ENCODE measurements at regions not wholly inside any gene's neighbourhood (a gene's known extent, or its start where the extent isn't known, plus 50 kb on each side); places are given as distances from the start of the nearest gene placed in this dataset.

DNA sequence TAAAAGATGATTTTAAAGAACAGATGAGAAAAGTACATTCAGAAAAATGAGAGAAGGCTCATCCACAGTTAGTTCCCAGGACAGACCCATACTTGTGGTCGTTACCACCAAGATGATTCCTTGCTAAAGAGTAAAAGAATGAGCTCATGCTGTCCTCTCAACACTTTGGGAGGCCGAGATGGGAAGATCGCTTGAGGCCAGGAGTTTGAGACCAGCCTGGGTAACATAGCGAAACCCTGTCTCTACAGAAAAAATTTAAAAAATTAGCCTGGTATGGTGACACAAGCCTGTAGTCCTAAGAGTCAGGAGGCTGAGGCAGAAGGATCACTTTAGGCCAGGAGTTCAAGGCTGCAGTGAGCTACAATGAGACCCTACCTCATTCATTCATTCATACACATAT lies 60.7 kb upstream of the CNEP1R1 start:
- Histone ChIP-seq H3K4me2 (no peak overlapping the region), H3K4me1 (ENCODE audit: insufficient read depth) (no peaks in the 10 kb centered on the region), H2AFZ (no peak overlapping the region), H3K27me3 (ENCODE audit: insufficient read depth) (no peaks in the 10 kb centered on the region), H3K36me3 (ENCODE audit: insufficient read depth) (no peaks in the 10 kb centered on the region), H3K9me2 (ENCODE audit: insufficient read depth) (no peaks in the 10 kb centered on the region), H3K79me2 (replicated peaks; ENCODE audit: insufficient read depth) (no peaks in the 10 kb centered on the region), H3K4me3 (no peak overlapping the region), H3F3A (replicated peaks; ENCODE audit: low read depth) (no peaks in the 10 kb centered on the region), H4K20me1 (replicated peaks; ENCODE audit: insufficient read depth) (no peaks in the 10 kb centered on the region), H3K27ac (ENCODE audit: low read depth) (no peak overlapping the region)
- H3K9me3 Mint-ChIP-seq, result no peaks in the 10 kb centered on the region
- no peak overlapping the region for H3K4me3 Mint-ChIP-seq
- H3K36me3 Mint-ChIP-seq (ENCODE audit: low read depth), result no peaks in the 10 kb centered on the region
- TF ChIP-seq ZNF114 (CRISPR knock-in tag; IDR thresholded peaks at IDR 0.05) (no peak), NANOG (IDR thresholded peaks at IDR 0.05; ENCODE audit: borderline replicate concordance) (no peak), STAT1 (IDR thresholded peaks at IDR 0.05; ENCODE audit: unreplicated experiment) (no peak), ZNF331 (CRISPR knock-in tag; IDR thresholded peaks at IDR 0.05; ENCODE audit: low read depth) (no peak), CREB1 (CRISPR knock-in tag; IDR thresholded peaks at IDR 0.05; ENCODE audit: low read depth) (no peak), EZH2 (IDR thresholded peaks at IDR 0.05; ENCODE audit: low read depth, unreplicated experiment) (no peak)
- TF ChIP-seq, protein P1, sequence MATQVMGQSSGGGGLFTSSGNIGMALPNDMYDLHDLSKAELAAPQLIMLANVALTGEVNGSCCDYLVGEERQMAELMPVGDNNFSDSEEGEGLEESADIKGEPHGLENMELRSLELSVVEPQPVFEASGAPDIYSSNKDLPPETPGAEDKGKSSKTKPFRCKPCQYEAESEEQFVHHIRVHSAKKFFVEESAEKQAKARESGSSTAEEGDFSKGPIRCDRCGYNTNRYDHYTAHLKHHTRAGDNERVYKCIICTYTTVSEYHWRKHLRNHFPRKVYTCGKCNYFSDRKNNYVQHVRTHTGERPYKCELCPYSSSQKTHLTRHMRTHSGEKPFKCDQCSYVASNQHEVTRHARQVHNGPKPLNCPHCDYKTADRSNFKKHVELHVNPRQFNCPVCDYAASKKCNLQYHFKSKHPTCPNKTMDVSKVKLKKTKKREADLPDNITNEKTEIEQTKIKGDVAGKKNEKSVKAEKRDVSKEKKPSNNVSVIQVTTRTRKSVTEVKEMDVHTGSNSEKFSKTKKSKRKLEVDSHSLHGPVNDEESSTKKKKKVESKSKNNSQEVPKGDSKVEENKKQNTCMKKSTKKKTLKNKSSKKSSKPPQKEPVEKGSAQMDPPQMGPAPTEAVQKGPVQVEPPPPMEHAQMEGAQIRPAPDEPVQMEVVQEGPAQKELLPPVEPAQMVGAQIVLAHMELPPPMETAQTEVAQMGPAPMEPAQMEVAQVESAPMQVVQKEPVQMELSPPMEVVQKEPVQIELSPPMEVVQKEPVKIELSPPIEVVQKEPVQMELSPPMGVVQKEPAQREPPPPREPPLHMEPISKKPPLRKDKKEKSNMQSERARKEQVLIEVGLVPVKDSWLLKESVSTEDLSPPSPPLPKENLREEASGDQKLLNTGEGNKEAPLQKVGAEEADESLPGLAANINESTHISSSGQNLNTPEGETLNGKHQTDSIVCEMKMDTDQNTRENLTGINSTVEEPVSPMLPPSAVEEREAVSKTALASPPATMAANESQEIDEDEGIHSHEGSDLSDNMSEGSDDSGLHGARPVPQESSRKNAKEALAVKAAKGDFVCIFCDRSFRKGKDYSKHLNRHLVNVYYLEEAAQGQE (IDR thresholded peaks at IDR 0.05; ENCODE audit: unreplicated experiment), result no peak
- TF ChIP-seq, protein P2, sequence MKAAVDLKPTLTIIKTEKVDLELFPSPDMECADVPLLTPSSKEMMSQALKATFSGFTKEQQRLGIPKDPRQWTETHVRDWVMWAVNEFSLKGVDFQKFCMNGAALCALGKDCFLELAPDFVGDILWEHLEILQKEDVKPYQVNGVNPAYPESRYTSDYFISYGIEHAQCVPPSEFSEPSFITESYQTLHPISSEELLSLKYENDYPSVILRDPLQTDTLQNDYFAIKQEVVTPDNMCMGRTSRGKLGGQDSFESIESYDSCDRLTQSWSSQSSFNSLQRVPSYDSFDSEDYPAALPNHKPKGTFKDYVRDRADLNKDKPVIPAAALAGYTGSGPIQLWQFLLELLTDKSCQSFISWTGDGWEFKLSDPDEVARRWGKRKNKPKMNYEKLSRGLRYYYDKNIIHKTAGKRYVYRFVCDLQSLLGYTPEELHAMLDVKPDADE (IDR thresholded peaks at IDR 0.05), result no peak
- peaks cover 1% of the 10 kb centered on the region for H3K27me3 Mint-ChIP-seq (ENCODE audit: insufficient read depth, low read depth, poor library complexity)
- no peak overlapping the region for H3K27ac Mint-ChIP-seq
- H3K4me1 Mint-ChIP-seq, result no peaks in the 10 kb centered on the region
- DNase-seq (ENCODE audit: low spot score) (no peak), ATAC-seq (no peak)

DNA sequence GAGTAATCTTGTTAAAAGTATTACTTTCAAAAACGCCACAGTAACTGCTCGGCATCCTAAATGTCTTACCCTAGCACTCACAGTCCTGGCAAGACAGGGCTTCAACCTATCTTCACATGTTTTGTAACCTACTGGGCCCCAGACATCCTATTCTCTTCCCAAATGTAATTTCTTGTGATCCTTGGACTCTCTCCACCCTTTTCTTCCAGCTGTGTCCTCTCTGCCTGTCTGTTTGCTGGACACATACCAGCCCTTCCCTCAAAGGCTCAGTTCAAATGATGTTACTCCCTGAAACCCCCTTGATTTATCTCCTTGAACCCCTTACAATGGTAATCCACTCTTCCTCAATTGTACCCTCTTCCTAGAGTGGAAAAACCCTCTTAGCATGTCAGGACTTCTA lies 60.1 kb upstream of the CNEP1R1 start:
- Mint-ChIP-seq H3K36me3 (ENCODE audit: low read depth) (no peaks in the 10 kb centered on the region), H3K4me1 (peaks cover 2% of the 10 kb centered on the region; the same call in 1 of the 3 replicates), H3K27me3 (ENCODE audit: insufficient read depth, low read depth, poor library complexity) (peaks cover 1% of the 10 kb centered on the region), H3K4me3 (no peak overlapping the region), H3K9me3 (no peaks in the 10 kb centered on the region), H3K27ac (no peak overlapping the region)
- Histone ChIP-seq H3K27ac (ENCODE audit: low read depth) (no peak overlapping the region), H3K36me3 (ENCODE audit: insufficient read depth) (no peaks in the 10 kb centered on the region), H4K20me1 (replicated peaks; ENCODE audit: insufficient read depth) (no peaks in the 10 kb centered on the region), H3F3A (replicated peaks; ENCODE audit: low read depth) (no peaks in the 10 kb centered on the region), H3K9me2 (ENCODE audit: insufficient read depth) (no peaks in the 10 kb centered on the region), H3K27me3 (ENCODE audit: insufficient read depth) (no peaks in the 10 kb centered on the region), H2AFZ (no peak overlapping the region), H3K4me2 (no peak overlapping the region), H3K79me2 (replicated peaks; ENCODE audit: insufficient read depth) (no peaks in the 10 kb centered on the region), H3K4me3 (no peak overlapping the region), H3K4me1 (ENCODE audit: insufficient read depth) (no peaks in the 10 kb centered on the region)
- no peak for ATAC-seq
- no peak for DNase-seq (ENCODE audit: low spot score)
- TF ChIP-seq JUNB (IDR thresholded peaks at IDR 0.05; ENCODE audit: unreplicated experiment), result no peak
- TF ChIP-seq, protein P2 (IDR thresholded peaks at IDR 0.05), result no peak
- TF ChIP-seq, protein P3, sequence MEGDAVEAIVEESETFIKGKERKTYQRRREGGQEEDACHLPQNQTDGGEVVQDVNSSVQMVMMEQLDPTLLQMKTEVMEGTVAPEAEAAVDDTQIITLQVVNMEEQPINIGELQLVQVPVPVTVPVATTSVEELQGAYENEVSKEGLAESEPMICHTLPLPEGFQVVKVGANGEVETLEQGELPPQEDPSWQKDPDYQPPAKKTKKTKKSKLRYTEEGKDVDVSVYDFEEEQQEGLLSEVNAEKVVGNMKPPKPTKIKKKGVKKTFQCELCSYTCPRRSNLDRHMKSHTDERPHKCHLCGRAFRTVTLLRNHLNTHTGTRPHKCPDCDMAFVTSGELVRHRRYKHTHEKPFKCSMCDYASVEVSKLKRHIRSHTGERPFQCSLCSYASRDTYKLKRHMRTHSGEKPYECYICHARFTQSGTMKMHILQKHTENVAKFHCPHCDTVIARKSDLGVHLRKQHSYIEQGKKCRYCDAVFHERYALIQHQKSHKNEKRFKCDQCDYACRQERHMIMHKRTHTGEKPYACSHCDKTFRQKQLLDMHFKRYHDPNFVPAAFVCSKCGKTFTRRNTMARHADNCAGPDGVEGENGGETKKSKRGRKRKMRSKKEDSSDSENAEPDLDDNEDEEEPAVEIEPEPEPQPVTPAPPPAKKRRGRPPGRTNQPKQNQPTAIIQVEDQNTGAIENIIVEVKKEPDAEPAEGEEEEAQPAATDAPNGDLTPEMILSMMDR (conservative IDR thresholded peaks at IDR 0.05; ENCODE audit: low read depth in 2 of 2), result no peak
- TF ChIP-seq CREB1 (CRISPR knock-in tag; IDR thresholded peaks at IDR 0.05; ENCODE audit: low read depth), result no peak
- no peak for TF ChIP-seq POLR2AphosphoS5 (IDR thresholded peaks at IDR 0.05; ENCODE audit: low read depth)
- no peak for TF ChIP-seq EZH2phosphoT487 (IDR thresholded peaks at IDR 0.05; ENCODE audit: unreplicated experiment)

All from GM23338 (cell line).